Tibial nerve (tissue), 3 donors: ENCODE measurements at regions not wholly inside any gene's neighbourhood (a gene's known extent, or its start where the extent isn't known, plus 50 kb on each side); places are given as distances from the start of the nearest gene placed in this dataset.
"Not testable (repeated sequence)": the region's sequence is repeated elsewhere in the genome, so short reads cannot be mapped to it uniquely, and the experiment has no call there.

Experiments
- CTCF ChIP-seq, 5 experiments: fragments of 200-600 bp in 3 of 5; fragments of 450-650 bp in 2 of 5; sonication (generic) in 3 of 5; IDR thresholded peaks; one replicate each; pipeline ENCODE4 v1.5.1; 2016 to 2019; ENCODE audit warnings: antibody characterized with exemption in 5 of 5, mild to moderate bottlenecking in 3 of 5, moderate library complexity in 2 of 5
- POLR2A ChIP-seq, 2 donors: fragments of 450-650 bp; IDR thresholded peaks; one replicate each; pipeline ENCODE4 v1.6.1; 2017; ENCODE audit warnings: antibody characterized with exemption in 2 of 2, mild to moderate bottlenecking in 2 of 2, moderate library complexity in 2 of 2

- not testable (repeated sequence) for TF ChIP-seq CTCF, POLR2A (IDR thresholded peaks at IDR 0.05)
These were observed 560.8 kb upstream of the CDH5 start for GRCh38 chr16:65805704-65806103.
